ENCODE measurements at regions not wholly inside any gene's neighbourhood (a gene's known extent, or its start where the extent isn't known, plus 50 kb on each side); places are given as distances from the start of the nearest gene placed in this dataset.
"Not testable (repeated sequence)": the region's sequence is repeated elsewhere in the genome, so short reads cannot be mapped to it uniquely, and the experiment has no call there.

GRCh38 chr2:75375646-75376582 is 176.6 kb upstream of the TACR1 start:
- Histone ChIP-seq H3K4me1 (no peaks in the 10 kb centered on the region), H3K27me3 (no peaks in the 10 kb centered on the region), H3K4me3 (no peak overlapping the region), H3K9me3 (no peaks in the 10 kb centered on the region), H3K36me3 (no peaks in the 10 kb centered on the region), H3K27ac (no peak overlapping the region)
- TF ChIP-seq CTCF (IDR thresholded peaks at IDR 0.05), result no peak
- TF ChIP-seq POLR2A (IDR thresholded peaks at IDR 0.05), result no peak
- no peak for DNase-seq
- intact Hi-C loops (cut with DNase I), result no loop called here
- 60% methylated on average over 2 of the region's 3 CpGs for WGBS (ENCODE audit: insufficient coverage, low coverage, low lambda C conversion rate, missing lambda C conversion rate)
- ATAC-seq, result no peak

- H3K4me3 ChIP-seq; H3K36me3 ChIP-seq; H3K4me1 ChIP-seq; DNase-seq; intact Hi-C loops (cut with DNase I); ATAC-seq; H3K27ac ChIP-seq; H3K27me3 ChIP-seq; H3K9me3 ChIP-seq: not testable (repeated sequence)
- 17% methylated on average over 1 of the region's 6 CpGs for WGBS (ENCODE audit: insufficient coverage, low coverage, low lambda C conversion rate, missing lambda C conversion rate)
These were observed 175.2 kb upstream of the TACR1 start for GRCh38 chr2:75374414-75374957.

- Histone ChIP-seq H3K36me3 (no peaks in the 10 kb centered on the region), H3K27ac (no peak overlapping the region), H3K4me1 (no peaks in the 10 kb centered on the region), H3K27me3 (no peaks in the 10 kb centered on the region), H3K9me3 (no peaks in the 10 kb centered on the region), H3K4me3 (no peak overlapping the region)
- ATAC-seq (no peak), DNase-seq (no peak)
- intact Hi-C loops (cut with DNase I), result no loop called here
- 21% methylated on average over 1 of the region's 1 CpG for WGBS (ENCODE audit: insufficient coverage, low coverage, low lambda C conversion rate, missing lambda C conversion rate)
- no peak for TF ChIP-seq POLR2A (IDR thresholded peaks at IDR 0.05)
- TF ChIP-seq CTCF (IDR thresholded peaks at IDR 0.05), result no peak
These were observed 168.1 kb upstream of the TACR1 start for GRCh38 chr2:75367401-75367800.

GRCh38 chr2:75361486-75361885 is 162.2 kb upstream of the TACR1 start:
- Histone ChIP-seq H3K27me3 (no peaks in the 10 kb centered on the region), H3K36me3 (no peaks in the 10 kb centered on the region), H3K27ac (no peak overlapping the region), H3K4me1 (no peaks in the 10 kb centered on the region), H3K9me3 (no peaks in the 10 kb centered on the region), H3K4me3 (no peak overlapping the region)
- no peak for TF ChIP-seq CTCF (IDR thresholded peaks at IDR 0.05)
- no peak for TF ChIP-seq POLR2A (IDR thresholded peaks at IDR 0.05)
- intact Hi-C loops (cut with DNase I), result no loop called here
- ATAC-seq, result no peak
- DNase-seq, result no peak

- 73% methylated on average over 1 of the region's 1 CpG for WGBS (ENCODE audit: insufficient coverage, low coverage, low lambda C conversion rate, missing lambda C conversion rate)
These were observed 161.6 kb upstream of the TACR1 start for GRCh38 chr2:75360945-75361344.

More at GRCh38 chr2:75360945-75361344, 161.6 kb upstream of the TACR1 start:
- no peak overlapping the region for H3K4me3 ChIP-seq
- TF ChIP-seq CTCF (IDR thresholded peaks at IDR 0.05), result no peak
- no peak for TF ChIP-seq POLR2A (IDR thresholded peaks at IDR 0.05)
- H3K4me1 ChIP-seq, result no peaks in the 10 kb centered on the region
- no peak overlapping the region for H3K27ac ChIP-seq
- no peaks in the 10 kb centered on the region for H3K36me3 ChIP-seq
- H3K9me3 ChIP-seq, result no peaks in the 10 kb centered on the region
- no peak for ATAC-seq
- intact Hi-C loops (cut with DNase I), result no loop called here
- DNase-seq, result no peak
- H3K27me3 ChIP-seq, result no peaks in the 10 kb centered on the region
